Upper lobe of left lung (tissue), 6 donors: ENCODE measurements at regions not wholly inside any gene's neighbourhood (a gene's known extent, or its start where the extent isn't known, plus 50 kb on each side); places are given as distances from the start of the nearest gene placed in this dataset.

Experiments used
- ATAC-seq, 2 donors: fragments of 200-7000 bp; cut with Tn5 transposase; one replicate each; pipeline ENCODE4 v1.9.1; 2022; ENCODE audit warnings: mild to moderate bottlenecking in 2 of 2, moderate library complexity in 2 of 2; ENCODE audit not compliant: low FRiP score in 2 of 2
- DNase-seq, 2 donors: peaks; one replicate each; pipeline ENCODE4 v3.0.0-alpha.2; 2019 to 2020
- H3K27ac ChIP-seq, 4 donors: fragments of 200-600 bp; sonication (generic); one replicate each; pipeline ENCODE4 v1.5.1; 2016 to 2019
- H3K27me3 ChIP-seq, 4 donors: fragments of 200-600 bp; sonication (generic); one replicate each; pipeline ENCODE4 v1.5.1; 2017 to 2019
- H3K36me3 ChIP-seq, 4 donors: fragments of 200-600 bp; sonication (generic); one replicate each; pipeline ENCODE4 v1.5.1; 2016 to 2019
- H3K4me1 ChIP-seq, 4 donors: fragments of 200-600 bp; sonication (generic); one replicate each; pipeline ENCODE4 v1.5.1; 2018 to 2019
- H3K4me3 ChIP-seq, 4 donors: fragments of 200-600 bp; sonication (generic); one replicate each; pipeline ENCODE4 v1.5.1; 2017 to 2019; ENCODE audit warnings: mild to moderate bottlenecking in 2 of 4, moderate library complexity in 1 of 4
- H3K9me3 ChIP-seq, 4 donors: fragments of 200-600 bp; sonication (generic); one replicate each; pipeline ENCODE4 v1.5.1; 2018 to 2019
- CTCF ChIP-seq, 6 experiments: fragments of 450-650 bp in 4 of 6; fragments of 200-600 bp in 2 of 6; sonication (generic) in 2 of 6; IDR thresholded peaks; one replicate each; pipeline ENCODE4 v1.5.1; 2016 to 2019; ENCODE audit warnings: antibody characterized with exemption in 6 of 6
- EP300 ChIP-seq, 4 donors: sonication (generic); formaldehyde crosslinking; IDR thresholded peaks; one replicate each; pipeline ENCODE4 v1.5.1; 2017; ENCODE audit warnings: antibody characterized with exemption in 4 of 4, control low read depth in 2 of 4
- POLR2A ChIP-seq, 4 donors: fragments of 450-650 bp; IDR thresholded peaks; one replicate each; pipeline ENCODE4 v1.5.1; 2016 to 2017; ENCODE audit warnings: antibody characterized with exemption in 4 of 4, mild to moderate bottlenecking in 2 of 4
- POLR2AphosphoS5 ChIP-seq, 2 donors: sonication (generic); formaldehyde crosslinking; IDR thresholded peaks; one replicate each; pipeline ENCODE4 v1.5.1; 2017; ENCODE audit warnings: antibody characterized with exemption in 2 of 2
- WGBS, 2 donors: methylation state at CpG; one replicate each; pipeline ENCODE4 v1.1.5; 2017 to 2018; 5-methylcytosine and 5-hydroxymethylcytosine counted together
- donor health status: DM: no; HTN: no; CAD: no; lungs with moderate emphysema.
- donor health status: DM: no; HTN: yes; CAD: no; lungs with severe emphysema.

DNA sequence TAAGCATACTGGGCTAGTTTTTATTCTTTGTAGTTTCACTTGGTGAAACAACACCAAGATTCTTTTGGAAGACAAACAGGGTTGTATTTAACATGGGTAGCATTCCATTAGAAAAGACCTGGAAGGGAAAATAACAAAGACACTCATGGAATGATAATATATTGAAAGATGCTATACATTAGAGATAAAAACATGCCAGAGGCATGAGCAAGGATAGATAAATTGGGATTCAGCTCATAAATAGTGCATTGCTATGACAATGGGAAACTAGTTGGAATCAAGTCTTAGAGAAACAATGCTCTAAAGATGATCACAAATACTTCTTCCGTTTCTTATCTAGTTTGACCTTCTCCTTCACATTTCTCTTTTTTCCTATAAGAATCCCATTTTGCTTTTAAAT lies 677.4 kb downstream of the ZNF385D start:
- 68 to 100% methylated on average over 1 of the region's 1 CpG for WGBS, 2 donors
- Histone ChIP-seq H3K9me3 (no peaks in the 10 kb centered on the region), H3K27ac (no peak overlapping the region), H3K4me3 (no peak overlapping the region), H3K36me3 (no peaks in the 10 kb centered on the region), H3K27me3 (no peaks in the 10 kb centered on the region), H3K4me1 (no peaks in the 10 kb centered on the region)
- no peak for ATAC-seq
- DNase-seq = no peak
- TF ChIP-seq POLR2AphosphoS5 (IDR thresholded peaks at IDR 0.05) = no peak
- no peak for TF ChIP-seq EP300 (IDR thresholded peaks at IDR 0.05)
- TF ChIP-seq CTCF (IDR thresholded peaks at IDR 0.05) = no peak
- TF ChIP-seq POLR2A (IDR thresholded peaks at IDR 0.05) = no peak

DNA sequence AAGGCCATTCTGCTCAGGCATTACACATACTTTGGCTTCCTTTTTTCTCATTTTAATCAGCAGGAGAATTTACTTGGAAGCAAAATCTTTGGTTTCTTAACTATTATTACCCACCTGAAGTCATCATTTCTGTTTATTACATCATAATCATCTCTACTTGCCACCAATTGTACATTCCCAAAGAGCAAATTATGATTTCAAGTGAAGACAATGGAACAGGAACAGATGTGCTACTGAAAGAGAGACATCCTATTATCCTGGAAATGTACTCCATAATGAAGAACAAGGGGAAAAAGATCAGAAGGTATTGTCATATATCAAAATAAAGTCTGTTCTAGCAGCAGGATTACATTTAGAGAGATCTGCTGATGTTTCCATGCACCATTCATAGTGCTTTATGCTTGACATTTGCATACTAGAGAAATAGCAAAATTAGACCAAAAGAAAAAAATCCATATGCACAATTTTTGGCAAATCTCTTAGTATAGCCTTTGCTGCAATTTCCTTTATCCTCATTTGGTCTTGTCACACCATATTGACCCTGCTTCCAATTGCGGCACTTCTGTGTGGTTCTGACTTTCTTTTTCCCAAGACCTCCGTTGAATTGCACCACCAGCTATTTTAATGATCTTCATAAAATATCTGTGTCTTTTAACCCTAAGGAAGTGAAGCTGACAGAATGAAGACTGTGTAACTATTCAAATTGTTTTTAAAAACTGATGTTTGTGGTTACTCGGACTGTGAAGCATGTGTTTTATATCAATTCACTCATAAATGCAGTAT lies 683.8 kb downstream of the ZNF385D start:
- Histone ChIP-seq H3K36me3 (no peaks in the 10 kb centered on the region), H3K27me3 (no peaks in the 10 kb centered on the region), H3K9me3 (no peaks in the 10 kb centered on the region), H3K4me1 (no peaks in the 10 kb centered on the region), H3K4me3 (no peak overlapping the region), H3K27ac (no peak overlapping the region)
- WGBS, 2 donors = 50 to 59% methylated on average over 3 of the region's 3 CpGs
- TF ChIP-seq EP300 (IDR thresholded peaks at IDR 0.05) = no peak
- no peak for TF ChIP-seq POLR2A (IDR thresholded peaks at IDR 0.05)
- TF ChIP-seq POLR2AphosphoS5 (IDR thresholded peaks at IDR 0.05) = no peak
- TF ChIP-seq CTCF (IDR thresholded peaks at IDR 0.05) = no peak
- ATAC-seq = no peak
- DNase-seq = no peak

DNA sequence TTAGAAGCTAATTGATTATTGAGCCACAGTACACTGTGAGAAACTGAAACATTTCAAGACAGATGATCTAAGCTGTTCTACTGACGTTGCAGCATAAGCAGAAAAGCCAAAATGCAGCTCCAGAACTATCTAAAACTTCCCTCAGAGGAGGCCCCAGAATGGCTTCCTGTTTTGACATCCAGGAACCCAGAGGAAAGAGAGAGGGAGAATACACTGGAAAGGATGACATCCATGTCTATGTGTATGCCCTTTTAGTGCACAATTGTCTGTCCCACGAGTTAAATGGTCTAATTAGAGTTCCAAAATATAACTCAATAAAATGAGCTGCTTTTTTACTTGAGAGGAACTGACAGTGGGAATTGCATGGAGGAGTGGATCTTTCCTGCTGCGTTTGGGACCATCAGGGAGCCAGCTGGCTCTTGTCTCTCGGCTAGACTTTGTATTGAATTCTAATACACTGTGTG lies 688.1 kb downstream of the ZNF385D start:
- no peak overlapping the region for H3K27ac ChIP-seq
- WGBS, 2 donors = 42 to 46% methylated on average over 4 of the region's 4 CpGs
- TF ChIP-seq CTCF (IDR thresholded peaks at IDR 0.05) (no peak), EP300 (IDR thresholded peaks at IDR 0.05) (no peak), POLR2A (IDR thresholded peaks at IDR 0.05) (no peak), POLR2AphosphoS5 (IDR thresholded peaks at IDR 0.05) (no peak)
- no peaks in the 10 kb centered on the region for H3K9me3 ChIP-seq
- peak in 1 of 2 donors; percentile 34 for ATAC-seq
- no peaks in the 10 kb centered on the region for H3K36me3 ChIP-seq
- no peaks in the 10 kb centered on the region for H3K4me1 ChIP-seq
- DNase-seq = no peak
- H3K27me3 ChIP-seq = no peaks in the 10 kb centered on the region
- no peak overlapping the region for H3K4me3 ChIP-seq

DNA sequence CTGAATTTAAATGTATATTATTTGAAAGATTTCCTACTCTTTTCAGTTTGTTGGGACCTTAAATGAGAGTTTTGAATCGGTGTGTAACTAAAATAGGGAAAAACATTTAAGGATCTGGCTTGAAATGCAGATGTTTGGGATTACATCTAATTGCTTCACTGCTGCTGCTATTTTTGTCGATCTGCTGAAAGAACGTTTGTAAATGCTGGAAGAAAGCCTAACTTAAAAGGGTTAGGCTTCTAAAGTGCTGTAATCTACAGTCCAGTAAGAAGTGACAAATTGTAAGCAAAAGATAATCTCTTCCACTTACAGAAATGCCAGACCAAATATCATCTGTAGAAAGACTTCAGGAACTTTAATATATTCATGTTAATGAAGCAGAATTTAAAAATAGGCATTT lies 691.6 kb downstream of the ZNF385D start:
- TF ChIP-seq POLR2AphosphoS5 (IDR thresholded peaks at IDR 0.05) = no peak
- TF ChIP-seq POLR2A (IDR thresholded peaks at IDR 0.05) = no peak
- TF ChIP-seq EP300 (IDR thresholded peaks at IDR 0.05) = no peak
- TF ChIP-seq CTCF (IDR thresholded peaks at IDR 0.05) = no peak
- Histone ChIP-seq H3K4me1 (no peaks in the 10 kb centered on the region), H3K27ac (no peak overlapping the region), H3K4me3 (no peak overlapping the region), H3K9me3 (no peaks in the 10 kb centered on the region), H3K36me3 (no peaks in the 10 kb centered on the region), H3K27me3 (no peaks in the 10 kb centered on the region)
- ATAC-seq (no peak), DNase-seq (no peak)
- WGBS, 2 donors = 47 to 50% methylated on average over 3 of the region's 3 CpGs

DNA sequence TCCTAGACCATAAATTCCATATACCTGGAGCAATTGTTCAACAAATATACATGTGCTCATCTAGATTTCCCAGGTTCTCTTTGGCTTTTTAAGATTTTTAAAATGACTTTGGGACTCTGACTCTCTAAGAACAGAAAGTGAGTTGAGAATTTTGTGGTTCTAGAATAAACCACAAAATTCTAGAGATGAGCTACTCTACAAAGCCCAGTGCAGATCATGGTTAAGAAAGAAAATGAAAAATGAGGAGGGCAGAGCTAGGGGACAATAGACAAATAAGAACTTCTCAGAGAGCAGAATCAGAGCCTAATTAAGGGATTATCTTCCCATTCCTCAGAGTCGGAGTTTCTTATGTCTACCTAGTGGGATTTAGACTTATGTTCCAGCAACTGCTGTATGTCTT lies 694.7 kb downstream of the ZNF385D start:
- H3K27ac ChIP-seq = no peak overlapping the region
- ATAC-seq (no peak), DNase-seq (no peak)
- no peaks in the 10 kb centered on the region for H3K36me3 ChIP-seq
- TF ChIP-seq POLR2AphosphoS5 (IDR thresholded peaks at IDR 0.05) = no peak
- H3K4me1 ChIP-seq = no peaks in the 10 kb centered on the region
- H3K9me3 ChIP-seq = no peaks in the 10 kb centered on the region
- H3K27me3 ChIP-seq = no peaks in the 10 kb centered on the region
- H3K4me3 ChIP-seq = no peak overlapping the region
- 65 to 92% methylated on average over 1 of the region's 1 CpG for WGBS, 2 donors
